Mammary epithelial cell (primary cell): ENCODE measurements at regions not wholly inside any gene's neighbourhood (a gene's known extent, or its start where the extent isn't known, plus 50 kb on each side); places are given as distances from the start of the nearest gene placed in this dataset.

Experiments
- CTCF ChIP-seq, 2 donors: IDR thresholded peaks in 1 of 2; conservative IDR thresholded peaks in 1 of 2; 2 replicates each; pipeline ENCODE4 v1.5.1; 2011 to 2012; ENCODE audit warnings: inconsistent platforms in 2 of 2, low read length in 2 of 2, mild to moderate bottlenecking in 2 of 2, control low read depth in 1 of 2, low read depth in 1 of 2; ENCODE audit not compliant: insufficient read depth in 1 of 2; ENCODE audit errors: extremely low read depth in 1 of 2
- EZH2 ChIP-seq: IDR thresholded peaks from 2 replicates; pipeline ENCODE4 v1.6.1; 2012; ENCODE audit warnings: low read length, inconsistent platforms, borderline replicate concordance

GRCh38 chr2:12818416-12819102 is 101.8 kb downstream of the TRIB2 start:
- no peak for TF ChIP-seq CTCF (conservative IDR thresholded peaks at IDR 0.05 in 1 of 2, IDR thresholded peaks at IDR 0.05 in 1 of 2; ENCODE audit: extremely low read depth in 1 of 2, insufficient read depth in 1 of 2, low read depth in 1 of 2, low read length in 2 of 2)
- TF ChIP-seq EZH2: no peak
